ENCODE measurements at regions not wholly inside any gene's neighbourhood (a gene's known extent, or its start where the extent isn't known, plus 50 kb on each side); places are given as distances from the start of the nearest gene placed in this dataset.
A peak's percentile ranks its signal among the peaks of the same experiment; 100 is the strongest.

DNA sequence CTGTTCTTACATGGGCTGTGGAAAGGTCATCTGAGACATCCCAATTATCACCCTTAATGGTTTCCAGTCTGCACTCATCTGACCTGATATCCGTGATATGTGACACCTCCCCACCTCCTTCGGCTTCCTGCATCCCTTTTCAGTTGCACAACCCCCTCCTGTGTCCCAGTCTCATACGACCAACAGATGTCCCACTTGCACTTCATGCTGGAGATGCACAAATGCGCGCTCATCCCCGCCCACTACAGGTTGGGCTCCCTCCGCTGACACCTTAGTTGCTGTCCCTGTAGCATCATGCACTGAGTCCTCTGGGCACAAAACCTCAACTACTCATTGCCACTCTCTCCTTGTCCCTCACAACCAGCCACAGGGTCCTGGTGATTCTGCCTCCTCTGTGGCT lies 94.4 kb downstream of the MIS18A start:
- TF ChIP-seq ZNF670 (tag by site-specific recombination; IDR thresholded peaks at IDR 0.05; ENCODE audit: low read depth) (no peak), GFI1B (tag by site-specific recombination; IDR thresholded peaks at IDR 0.05) (no peak), ZNF660 (tag by site-specific recombination; IDR thresholded peaks at IDR 0.05) (no peak), ZBTB8A (tag by site-specific recombination; IDR thresholded peaks at IDR 0.05) (no peak), CTCF (tag by site-specific recombination; IDR thresholded peaks at IDR 0.05) (peak; percentile 87), ZNF843 (tag by site-specific recombination; IDR thresholded peaks at IDR 0.05) (no peak), ZNF350 (tag by site-specific recombination; IDR thresholded peaks at IDR 0.05) (no peak), BCL11A (tag by site-specific recombination; IDR thresholded peaks at IDR 0.05; ENCODE audit: low read depth) (no peak), ZNF792 (tag by site-specific recombination; IDR thresholded peaks at IDR 0.05) (no peak), ZNF610 (tag by site-specific recombination; IDR thresholded peaks at IDR 0.05; ENCODE audit: borderline replicate concordance) (no peak), SP2 (tag by site-specific recombination; IDR thresholded peaks at IDR 0.05) (no peak)
- TF ChIP-seq, protein P1, sequence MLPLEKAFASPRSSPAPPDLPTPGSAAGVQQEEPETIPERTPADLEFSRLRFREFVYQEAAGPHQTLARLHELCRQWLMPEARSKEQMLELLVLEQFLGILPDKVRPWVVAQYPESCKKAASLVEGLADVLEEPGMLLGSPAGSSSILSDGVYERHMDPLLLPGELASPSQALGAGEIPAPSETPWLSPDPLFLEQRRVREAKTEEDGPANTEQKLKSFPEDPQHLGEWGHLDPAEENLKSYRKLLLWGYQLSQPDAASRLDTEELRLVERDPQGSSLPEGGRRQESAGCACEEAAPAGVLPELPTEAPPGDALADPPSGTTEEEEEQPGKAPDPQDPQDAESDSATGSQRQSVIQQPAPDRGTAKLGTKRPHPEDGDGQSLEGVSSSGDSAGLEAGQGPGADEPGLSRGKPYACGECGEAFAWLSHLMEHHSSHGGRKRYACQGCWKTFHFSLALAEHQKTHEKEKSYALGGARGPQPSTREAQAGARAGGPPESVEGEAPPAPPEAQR (tag by site-specific recombination; IDR thresholded peaks at IDR 0.05): no peak
